ENCODE measurements at regions not wholly inside any gene's neighbourhood (a gene's known extent, or its start where the extent isn't known, plus 50 kb on each side); places are given as distances from the start of the nearest gene placed in this dataset.

DNA sequence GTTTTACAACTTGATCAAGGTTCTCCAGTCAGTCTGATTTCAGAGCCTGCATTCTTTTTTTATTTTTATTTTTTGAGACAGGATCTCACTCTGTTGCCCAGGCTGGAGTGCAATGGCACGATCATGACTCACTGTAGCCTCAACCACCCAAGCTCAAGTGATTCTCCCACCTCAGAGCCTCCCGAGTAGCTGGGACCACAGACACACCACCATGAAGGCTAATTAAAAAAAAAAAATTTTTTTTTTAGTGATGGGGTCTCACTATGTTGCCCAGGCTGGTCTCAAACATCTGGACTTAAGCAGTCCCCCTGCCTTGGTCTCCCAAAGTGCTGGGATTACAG is 117.2 kb upstream of the NAV2 start:
- no peak for DNase-seq

- DNase-seq = no peak
Measured at GRCh38 chr11:19594326-19594725, 118.3 kb upstream of the NAV2 start.

GRCh38 chr11:19592842-19593241 is 119.8 kb upstream of the NAV2 start:
- DNase-seq = no peak

GRCh38 chr11:19589567-19590260 is 122.9 kb upstream of the NAV2 start:
- no peak for DNase-seq

DNA sequence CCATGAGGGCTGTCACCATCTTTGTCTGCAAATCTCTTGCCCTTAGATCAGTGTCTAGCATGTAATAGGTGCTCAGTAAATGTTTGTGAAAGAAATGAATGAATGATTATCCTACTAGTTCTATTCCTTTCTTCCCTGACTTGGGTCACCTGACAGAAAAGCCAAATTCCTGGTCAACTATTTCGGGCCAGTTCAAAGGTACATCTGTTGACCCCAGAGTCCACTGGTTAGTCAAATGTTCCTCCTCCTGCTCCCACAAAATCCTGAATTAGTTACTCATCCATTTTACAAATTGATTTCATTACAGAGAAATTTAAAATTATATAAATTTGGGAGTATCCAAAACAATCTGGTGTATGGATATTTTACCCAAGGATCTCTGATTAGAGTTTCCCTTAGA is 124.7 kb upstream of the NAV2 start:
- DNase-seq = no peak

GRCh38 chr11:19580646-19581045 is 132.0 kb upstream of the NAV2 start:
- no peak for DNase-seq

- DNase-seq = no peak
Measured at GRCh38 chr11:19579957-19580356, 132.7 kb upstream of the NAV2 start.

GRCh38 chr11:19578871-19579270 is 133.8 kb upstream of the NAV2 start:
- no peak for DNase-seq

DNA sequence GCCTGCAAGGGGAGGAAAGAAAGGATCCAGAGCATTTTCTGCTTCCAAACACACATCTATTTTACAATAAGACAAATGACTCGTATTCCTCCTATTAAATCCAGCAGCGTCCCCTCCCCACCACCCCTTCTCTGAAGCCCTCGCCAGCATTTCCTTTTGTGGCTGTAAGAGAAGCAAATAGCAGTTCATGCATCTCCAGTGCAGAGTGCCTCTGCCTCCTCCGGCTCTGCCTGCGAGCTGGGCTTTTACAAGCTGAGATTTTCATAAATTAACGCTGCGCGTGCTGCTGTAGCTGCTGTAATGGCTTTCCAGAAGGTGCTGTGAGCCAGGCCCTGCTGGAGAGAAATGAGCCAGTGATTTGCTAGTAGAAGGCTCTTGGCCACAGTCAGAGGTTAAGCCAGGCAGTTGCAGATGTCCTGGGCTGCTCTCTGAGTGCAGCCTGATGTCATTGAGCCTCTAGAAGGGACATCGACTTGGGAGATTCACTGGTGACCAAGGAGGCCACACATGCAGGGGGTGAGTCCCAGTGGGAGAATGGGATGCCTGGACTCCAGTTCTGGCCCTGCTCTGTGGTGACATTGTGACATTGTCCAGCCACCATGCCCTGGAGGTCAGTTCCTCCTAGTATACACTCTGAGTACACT is 134.5 kb upstream of the NAV2 start:
- no peak for DNase-seq

GRCh38 chr11:19577391-19577975 is 135.2 kb upstream of the NAV2 start:
- no peak for DNase-seq

DNA sequence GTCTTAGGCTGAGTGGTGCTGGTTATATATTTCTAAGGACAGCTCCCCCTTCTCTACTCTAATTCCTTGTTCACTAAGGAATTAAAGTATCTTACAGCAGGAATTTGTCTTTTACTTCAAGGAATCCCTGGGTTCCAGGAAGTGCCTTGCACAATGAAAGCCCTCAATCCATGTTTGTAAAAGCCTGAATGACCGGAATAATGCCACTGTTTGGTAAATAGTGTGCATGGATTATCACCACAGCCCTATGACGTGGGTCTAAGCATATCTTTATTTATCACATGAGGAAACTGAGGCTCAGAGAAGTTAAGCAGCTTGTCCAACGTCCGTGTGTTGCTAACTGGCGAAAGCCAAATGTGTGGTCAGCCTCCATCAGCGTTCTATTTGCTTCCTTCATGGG is 135.7 kb upstream of the NAV2 start:
- no peak for DNase-seq

GRCh38 chr11:19576054-19576453 is 136.6 kb upstream of the NAV2 start:
- no peak for DNase-seq

GRCh38 chr11:19574916-19575315 is 137.7 kb upstream of the NAV2 start:
- DNase-seq = no peak

GRCh38 chr11:19573666-19574065 is 139.0 kb upstream of the NAV2 start:
- no peak for DNase-seq

DNA sequence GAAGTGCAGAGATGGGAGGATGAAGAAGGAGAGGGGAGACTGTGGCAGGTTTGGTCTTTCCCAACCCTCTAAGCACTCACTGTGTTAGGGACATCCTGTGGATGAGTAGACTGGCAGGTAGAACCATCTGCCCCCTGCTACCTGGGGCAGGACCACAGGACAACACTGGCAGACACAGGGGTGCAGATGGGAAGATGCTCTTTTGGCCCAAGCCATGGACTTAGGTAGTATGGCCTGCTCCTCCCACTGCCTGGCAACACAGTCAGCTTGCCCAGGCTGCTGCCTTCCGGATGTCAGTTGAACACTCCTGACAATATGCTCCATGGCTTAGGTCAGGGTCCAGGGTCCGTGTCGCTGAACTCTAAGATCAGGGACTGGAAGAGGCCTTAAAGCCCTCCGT is 140.7 kb upstream of the NAV2 start:
- DNase-seq = no peak

GRCh38 chr11:19570889-19571288 is 141.7 kb upstream of the NAV2 start:
- no peak for DNase-seq

GRCh38 chr11:19567996-19568395 is 144.6 kb upstream of the NAV2 start:
- DNase-seq = no peak

GRCh38 chr11:19566583-19567379 is 145.9 kb upstream of the NAV2 start:
- DNase-seq = no peak

GRCh38 chr11:19565639-19566038 is 147.0 kb upstream of the NAV2 start:
- no peak for DNase-seq

DNA sequence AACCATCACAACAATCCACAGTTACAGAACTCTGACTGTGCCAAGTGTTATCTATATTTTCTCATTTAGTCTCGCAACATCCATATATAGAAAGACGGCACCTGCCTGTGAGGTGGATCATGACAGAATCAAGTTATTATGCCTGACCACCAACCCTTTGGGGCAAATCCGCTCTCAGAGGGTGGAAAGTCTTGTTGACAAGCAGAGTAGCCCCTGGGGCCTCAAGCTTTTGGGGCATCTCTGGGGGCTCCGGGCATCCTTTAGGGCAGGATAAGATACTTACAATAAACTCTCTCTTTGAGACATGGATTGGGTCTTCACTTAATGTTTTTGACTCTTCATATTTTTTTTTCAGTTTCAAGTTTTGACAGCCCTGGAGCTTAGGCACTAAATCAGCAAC is 150.5 kb upstream of the NAV2 start:
- DNase-seq = no peak

GRCh38 chr11:19561011-19561410 is 151.6 kb upstream of the NAV2 start:
- DNase-seq = no peak

GRCh38 chr11:19560156-19560555 is 152.5 kb upstream of the NAV2 start:
- no peak for DNase-seq

- no peak for DNase-seq
Measured at GRCh38 chr11:19559746-19560145, 152.9 kb upstream of the NAV2 start.
